Right forelimb (tissue), 1 donor: ENCODE measurements at regions not wholly inside any gene's neighbourhood (a gene's known extent, or its start where the extent isn't known, plus 50 kb on each side); places are given as distances from the start of the nearest gene placed in this dataset.

ENCODE experiments used
- DNase-seq: peaks from one replicate; pipeline ENCODE4 v3.0.0-alpha.2; 2018

DNA sequence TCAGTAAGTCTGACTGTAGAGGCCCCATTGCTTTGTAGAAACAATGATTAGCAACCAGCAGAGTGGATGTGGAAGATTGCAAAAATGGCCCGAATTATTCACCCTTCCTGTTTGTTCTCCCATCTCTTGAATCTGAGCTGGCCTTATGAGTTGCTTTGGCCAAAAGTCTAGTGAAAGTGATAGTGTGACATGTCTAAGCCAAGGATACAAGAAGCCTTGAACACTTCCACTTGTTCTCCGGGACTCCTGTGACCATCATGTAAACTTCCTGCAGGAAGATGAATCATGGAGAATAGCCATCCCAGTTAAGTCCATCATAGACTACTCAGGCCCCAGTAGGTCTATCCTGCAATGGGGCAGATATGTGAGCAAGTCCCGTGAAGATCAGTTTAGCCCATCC is 252.0 kb upstream of the JAG1 start:
- DNase-seq, result no peak

DNA sequence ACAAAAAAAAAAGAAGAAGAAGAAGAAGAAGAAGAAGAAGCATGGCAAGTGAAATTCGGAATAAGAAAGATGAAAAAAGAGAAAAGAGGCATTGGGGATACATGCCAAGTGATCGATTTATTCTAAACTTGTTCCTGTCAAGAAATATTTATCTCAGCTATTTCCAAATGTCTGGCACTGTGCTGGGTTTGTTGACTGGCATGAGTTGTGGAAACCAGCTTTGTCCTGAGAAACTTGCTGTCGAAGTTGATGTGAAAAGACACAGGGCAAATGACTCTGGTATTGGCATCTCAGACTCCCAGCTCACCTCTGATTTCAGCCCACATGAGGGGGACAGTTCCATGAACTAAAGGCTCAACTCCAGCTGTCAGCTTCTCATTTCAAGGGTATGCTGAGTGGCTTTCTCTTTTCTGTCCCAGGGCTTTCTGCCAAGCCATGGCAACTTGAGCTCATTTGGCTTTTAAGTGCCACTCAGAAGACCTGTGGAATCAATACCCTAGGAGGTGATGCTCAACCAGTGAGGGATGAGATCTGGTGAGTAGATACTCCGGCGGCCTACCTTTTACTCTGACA is 253.3 kb upstream of the JAG1 start:
- DNase-seq, result no peak

DNA sequence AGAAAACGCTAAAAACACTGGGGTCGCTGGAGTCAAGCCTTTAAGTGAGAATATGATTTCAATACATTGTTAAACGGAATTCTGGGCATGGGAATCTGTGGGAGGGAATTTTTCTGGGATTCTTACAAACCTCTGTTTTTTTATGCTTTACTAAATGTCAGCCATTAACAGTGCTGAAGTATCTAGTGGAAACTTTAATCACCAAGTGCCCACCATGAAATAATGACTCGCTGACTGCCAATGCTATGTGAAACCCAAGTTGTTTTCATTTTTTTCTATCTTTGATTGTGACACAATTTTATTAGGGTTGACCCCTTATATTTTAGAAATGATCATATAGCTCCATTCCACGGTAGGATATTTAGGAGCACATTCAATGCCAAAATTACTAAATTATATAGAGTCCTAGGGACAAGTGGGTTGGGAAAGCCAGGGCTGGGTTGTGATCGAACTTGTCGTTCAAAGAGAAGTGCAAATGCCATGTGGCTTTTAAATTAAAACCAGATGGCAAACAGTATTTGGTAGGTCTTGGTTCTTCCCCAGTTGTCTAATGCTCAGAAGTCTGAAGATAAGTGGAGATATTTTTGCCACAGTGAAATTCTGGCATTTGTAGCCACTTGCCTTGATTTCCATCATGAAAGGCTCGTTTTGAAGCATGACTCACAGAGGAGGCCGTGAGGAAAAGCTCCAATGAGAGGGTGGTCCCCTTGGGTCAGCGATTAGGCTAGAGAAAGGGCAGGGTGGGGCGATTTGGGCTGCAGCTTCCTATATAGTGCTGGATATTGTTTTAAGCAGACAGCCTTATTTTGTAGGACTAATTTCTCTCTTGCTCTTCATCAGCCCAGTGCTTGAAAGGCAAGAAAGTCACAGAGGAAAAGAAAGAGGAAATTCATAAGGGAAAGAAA is 254.4 kb upstream of the JAG1 start:
- no peak for DNase-seq

DNA sequence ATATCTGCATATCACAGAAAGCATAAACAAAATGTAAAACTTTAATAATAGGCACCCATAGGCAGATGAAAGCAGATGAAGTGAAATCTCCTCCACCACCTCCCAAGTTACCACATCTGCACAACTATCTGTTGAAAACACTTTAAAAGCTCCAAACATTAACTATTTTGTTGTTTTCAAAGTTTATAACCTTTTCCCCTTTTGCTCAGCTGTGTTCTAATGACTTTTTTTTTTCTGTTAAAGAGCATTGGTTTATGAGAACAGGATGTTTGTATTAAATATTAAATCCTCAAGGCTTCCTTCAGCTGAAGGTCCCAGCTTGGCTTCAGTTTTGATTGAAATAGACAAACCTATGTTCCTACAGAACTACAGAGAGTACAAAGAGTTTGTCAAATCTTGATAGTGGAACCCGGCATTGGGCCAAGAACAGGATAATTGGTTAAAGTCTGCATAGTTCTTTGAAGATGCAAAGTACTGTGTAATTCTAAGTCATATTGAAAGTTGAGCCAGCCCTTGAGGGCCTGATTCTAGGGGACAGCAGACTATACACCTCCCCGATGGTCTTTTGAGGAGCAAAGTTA is 255.1 kb upstream of the JAG1 start:
- DNase-seq, result no peak

DNA sequence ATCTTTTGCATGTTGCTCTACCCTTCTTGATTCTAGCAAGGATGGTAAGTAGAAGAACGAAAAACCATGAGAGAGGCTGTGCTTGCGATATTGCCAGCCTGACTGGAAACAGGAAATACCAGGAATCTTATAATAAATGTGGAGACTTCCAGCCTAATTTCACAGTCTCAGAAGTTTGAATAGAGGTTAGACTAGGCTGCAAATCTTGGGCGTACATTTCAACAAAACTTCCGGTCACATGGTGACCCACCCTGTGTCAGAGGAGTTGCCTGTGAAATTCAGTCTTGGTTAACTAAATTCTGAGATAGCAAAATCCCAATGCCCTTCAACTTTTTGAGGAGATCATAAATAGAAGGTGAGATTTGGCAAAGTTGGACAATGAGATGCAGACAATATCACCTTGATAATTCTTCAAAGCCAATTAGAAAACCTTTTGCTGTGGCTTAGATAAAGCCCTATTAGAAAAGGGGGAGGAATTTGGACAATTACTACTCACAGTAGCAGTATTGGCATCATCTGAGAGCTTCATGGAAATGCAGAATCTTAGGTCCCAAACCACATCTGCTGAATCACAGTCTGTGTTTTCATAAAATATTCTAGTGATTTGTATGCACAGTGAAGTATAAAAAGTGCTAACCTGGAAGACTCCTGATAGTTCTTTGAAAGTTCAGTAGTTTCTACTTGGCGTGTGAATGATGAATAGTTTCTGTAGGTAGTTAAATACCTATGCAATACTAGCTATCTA is 262.0 kb upstream of the JAG1 start:
- DNase-seq, result no peak

DNA sequence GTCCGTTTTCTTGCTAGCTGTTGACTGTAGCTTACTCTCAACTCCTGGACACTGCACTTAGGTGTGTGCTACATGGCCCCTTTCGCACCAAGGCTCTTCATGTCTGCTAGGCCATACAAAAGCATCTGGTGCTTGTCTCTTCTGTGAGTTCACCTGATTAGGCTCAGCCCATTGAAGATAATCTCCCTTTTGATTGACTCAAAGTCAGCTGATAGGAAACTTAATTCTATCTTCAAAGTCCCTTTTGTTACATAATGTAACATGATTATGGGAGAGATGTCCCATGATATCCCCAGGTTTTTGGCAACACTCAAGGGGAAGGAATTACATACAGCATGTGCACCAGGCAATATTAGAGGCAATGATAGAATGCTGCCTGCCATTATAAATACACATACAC is 263.0 kb upstream of the JAG1 start:
- DNase-seq, result no peak

DNA sequence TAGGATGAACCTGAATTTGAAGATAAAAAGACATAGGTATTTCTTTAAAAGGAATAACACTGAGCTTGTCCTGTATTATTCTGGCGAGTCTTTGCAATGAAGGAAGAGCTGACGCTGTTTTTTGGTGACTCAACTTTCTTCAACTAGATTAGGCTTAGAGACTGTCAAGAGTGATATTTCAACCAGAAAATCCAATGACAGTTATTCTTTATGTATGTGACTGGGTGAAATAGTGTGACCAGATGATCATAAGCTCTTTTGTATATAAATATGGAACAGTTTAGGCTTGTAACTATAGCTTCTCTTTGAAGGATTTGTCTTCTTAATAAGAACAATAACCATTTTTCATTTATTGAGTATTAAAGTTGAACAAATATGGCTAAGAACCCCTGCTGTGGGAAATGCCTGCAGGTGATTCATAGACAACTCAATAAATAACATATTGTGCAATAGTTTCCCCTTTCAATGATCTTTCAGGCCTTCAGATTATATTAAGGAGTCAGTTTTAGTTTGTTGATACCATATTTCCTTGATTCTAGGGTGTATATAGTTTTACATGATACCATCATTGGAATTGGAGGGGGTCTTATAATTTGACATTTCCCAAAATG is 265.6 kb upstream of the JAG1 start:
- no peak for DNase-seq

DNA sequence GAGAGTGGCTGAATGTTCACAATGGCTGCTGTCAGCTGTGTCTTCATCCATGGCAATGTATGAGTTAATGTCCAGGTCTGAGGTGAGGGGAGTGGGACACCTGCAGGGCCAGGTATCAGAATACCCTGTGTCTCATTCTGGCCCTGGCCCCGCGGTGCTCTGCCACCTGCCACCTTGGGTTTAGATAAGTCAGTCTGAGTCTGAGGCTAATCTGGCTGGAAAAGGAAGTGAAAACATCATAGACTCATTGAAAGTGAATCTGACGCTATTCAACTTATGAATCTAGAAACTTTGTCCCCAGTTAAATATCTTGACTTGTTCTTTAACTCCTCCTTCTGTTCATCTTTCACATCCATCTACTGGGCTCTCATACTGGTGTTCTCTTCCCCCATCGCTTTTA is 267.1 kb upstream of the JAG1 start:
- DNase-seq, result no peak

DNA sequence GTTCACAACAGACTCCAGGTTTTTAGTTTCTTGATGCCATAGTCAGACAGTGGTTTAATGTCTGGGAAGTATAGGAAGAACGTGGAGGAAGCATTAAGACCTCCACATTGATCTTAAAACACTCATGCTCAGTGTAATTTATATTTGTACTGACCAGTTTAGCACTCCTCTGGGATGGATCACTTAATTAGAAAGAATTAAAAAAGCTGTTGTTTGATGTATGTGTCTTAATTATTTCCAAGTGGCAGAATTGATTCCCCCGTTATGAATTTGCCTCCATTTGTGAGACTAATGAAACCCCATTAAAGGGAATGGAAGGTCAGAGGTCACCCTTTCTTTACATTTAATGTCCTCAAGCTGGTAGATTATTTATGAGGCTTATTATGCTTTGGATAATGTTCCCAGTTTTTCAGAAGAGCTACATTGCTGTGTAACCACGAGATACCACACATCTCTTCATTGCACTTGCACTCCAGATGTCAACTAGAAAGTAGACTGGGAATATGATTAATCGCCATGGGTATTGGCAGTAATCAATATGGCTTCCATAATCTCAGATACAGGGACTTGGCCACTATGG is 270.0 kb upstream of the JAG1 start:
- DNase-seq, result no peak

DNA sequence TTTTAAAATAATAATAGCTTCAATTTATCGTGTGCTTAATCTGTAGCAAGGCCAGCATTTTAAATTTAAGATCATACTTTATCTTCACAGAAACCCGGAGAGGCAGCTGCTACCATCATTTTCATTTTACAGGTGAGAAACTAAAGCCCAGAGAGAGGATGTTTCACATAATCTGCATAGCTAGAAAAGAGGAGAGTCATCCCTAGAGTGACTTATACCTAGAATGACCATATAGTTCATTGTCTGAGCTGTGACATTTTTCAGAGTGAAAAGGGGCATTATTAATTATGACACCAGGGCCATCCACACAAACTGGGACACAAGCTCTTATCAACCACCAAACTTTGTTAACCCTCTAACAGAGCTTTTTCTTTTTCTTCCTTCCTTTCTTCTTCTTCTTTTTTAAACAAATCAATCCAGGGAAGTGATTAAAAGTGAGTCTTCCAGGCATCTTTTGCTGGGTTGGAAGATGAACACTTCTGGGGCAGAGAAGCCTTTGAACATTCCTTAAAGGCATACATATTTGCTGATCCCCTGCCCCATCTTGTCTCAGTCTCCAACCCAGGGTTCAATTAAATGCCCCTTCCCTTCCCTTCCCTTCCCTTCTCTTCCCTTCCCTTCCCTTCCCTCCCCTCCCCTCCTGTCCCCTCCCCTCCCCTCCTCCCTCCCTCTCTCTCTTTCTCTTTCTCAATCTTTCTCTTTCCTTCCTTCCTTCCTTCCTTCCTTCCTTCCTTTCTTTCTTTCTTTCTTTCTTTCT is 272.5 kb upstream of the JAG1 start:
- no peak for DNase-seq

DNA sequence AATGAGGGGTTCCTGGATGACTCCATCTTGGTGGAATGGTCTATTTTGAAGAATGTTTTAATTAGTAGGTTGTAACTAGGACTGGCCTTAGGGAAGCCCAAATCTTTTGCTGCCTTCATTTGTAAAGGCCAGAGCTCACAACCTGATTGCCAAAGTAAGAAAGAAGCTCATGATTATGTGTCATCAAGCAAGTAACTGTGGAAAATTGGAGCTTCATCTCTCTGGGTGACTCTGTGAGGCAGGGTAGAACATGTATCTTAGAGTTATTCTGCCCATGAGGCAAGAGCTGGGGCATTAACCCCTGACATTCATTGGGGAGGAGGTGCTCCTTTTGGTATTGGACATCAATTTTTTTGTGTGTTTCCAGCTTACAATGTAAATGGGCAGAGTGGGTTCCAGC is 273.9 kb upstream of the JAG1 start:
- DNase-seq, result no peak

DNA sequence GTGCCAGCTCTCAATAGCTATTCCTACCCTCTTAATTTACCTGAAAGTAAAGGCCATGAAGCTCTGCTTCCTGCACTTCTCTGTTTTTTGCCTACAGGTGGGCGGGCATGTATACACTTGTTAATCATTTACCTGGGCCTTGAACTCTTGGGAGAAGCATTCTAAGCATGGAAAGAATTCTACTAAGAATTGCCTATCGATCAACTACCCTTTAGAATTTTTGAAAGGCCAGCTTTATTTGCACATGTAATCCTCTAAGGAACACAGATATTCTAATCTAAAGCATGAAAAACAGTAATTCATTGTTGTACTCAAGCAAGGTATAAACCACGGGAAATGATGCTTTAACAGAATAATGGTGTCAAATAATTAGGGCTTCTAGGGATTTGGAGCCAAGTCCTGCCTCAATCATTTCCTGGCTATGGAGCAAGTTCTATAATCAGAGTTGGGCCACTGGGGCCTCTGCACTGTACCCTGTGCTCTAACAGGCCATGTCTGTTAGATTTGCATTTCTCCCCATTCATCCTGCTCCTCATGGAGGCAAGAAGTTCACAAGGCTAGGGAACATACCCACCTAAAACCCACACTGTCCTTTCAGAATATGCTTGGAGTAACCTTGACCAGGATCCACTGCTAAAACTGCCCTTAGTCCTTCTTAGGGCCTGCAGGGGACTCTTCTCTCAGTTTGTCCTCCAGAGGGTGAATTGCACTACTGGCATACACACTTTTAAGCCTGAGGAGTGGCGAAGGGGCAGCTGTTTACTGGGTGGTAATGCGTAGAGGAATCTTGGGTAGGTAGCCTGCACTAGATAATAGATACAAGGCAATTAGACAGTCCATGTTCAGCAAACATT is 276.4 kb upstream of the JAG1 start:
- no peak for DNase-seq

DNA sequence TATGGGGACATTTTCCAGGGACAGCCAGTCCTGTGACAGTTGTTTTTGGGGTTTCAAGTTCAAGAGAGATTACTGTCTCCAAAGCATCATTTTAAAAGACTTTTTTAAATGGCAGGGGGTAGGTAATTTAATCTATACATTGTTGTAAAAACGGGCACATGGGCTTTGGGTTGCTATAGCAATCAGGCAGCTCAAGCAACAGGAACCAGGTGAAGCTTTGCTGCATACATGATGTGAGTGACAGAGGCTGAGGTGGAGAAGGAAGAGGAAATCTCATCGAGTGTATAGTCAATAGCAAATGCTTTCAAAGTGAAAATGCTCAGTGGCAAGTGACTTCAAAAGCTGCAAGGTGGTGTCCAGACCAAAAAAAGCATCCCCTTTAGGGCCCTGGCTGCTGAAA is 277.4 kb upstream of the JAG1 start:
- DNase-seq, result no peak

DNA sequence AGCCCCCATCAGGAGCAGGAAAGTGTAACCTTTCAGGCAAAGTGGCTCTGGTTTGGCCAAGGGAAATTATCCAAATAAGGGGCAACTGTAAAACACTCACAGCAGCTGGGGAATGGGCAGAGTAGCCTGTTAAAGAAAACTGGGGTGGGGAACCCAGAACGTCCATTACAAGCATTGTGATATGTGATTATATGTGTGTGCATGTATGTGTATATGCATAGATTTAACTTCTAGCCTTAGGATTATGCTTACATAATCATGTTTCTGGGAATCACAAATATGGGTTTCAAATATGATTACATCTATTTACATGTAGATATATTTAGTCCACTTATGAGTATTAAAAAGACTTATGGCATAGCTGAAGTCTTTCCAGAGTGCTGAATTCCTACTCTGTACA is 278.1 kb upstream of the JAG1 start:
- no peak for DNase-seq

DNA sequence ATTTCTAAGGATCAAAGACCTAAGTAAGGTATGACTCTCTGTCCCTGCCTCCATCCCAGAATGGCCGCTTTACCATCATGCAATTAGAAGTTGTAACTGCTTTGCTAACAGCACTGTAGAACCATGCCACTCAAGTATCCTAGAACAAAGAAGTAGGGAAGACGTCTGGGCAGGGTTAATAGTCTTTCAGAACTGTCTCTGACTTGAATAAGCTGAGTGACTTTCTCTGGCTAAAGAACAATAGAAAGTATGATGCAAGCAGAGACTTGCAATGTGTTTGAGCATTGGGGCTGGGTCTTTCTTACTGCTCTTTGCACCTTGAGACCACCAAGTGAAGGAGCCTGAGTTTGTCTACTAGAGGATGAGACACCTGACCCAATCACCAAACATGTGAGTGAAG is 279.6 kb upstream of the JAG1 start:
- DNase-seq, result no peak

DNA sequence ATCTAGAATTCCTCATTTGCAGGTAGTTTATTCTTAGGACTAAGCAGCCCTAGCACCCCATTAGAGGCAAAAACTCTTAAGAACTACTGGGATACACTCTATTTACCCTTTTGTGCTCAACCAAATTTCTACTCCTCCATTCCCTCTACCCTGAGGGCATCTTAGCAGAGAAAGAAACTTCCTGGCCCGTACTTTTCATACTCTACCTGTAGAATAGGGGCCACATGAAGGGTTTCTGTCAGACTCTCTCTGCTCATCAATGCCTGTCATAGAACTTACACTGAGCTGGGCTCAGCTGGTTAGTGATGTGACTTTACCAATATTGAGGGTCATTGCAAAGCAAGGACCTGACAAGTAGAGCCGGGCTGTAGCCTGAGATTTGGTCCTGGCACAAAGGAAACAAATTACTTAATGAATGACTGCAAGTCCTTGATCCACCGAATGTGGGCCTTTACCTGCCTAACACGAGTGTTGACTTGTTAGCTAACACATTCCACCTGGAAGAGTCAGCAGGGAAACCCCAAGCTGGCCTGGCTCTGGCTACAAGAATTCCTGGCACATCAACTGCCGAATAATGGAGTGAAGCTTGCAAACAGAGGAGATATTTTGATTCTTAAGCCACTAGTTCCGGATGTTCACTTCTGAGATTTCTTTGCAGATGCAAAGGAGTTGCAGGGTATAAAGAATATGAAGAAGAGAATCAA is 280.5 kb upstream of the JAG1 start:
- no peak for DNase-seq

DNA sequence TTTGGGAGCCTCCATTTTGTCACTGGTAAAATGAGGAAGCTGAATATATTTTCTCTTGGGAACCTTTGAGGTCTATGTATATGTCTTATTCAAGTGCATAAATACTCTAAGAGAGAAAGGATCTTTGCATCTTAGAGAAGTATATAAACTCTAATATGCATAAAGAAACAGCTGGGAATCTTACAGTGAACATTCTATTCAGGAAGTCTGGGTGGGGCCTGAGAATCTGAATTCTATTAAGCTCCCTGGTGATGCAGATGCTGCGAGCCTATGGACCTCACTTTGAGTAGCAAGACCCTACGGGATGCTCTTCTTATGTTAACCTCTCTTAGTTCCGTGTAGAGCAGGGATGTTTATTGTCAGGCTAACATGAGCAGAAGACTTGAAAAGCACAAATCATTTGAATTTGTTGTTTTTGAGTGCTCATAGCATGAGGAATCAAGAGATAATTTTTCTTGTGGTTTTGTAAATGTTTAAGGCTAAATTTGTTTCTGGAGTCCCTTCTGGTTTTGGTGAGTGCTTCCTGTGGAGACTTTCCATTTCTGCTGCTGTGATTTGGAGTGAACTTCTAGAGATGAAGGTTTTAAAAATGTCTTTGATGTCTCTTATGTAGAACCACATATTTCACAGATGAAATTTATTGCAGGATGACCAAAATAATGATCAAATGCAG is 281.2 kb upstream of the JAG1 start:
- no peak for DNase-seq

DNA sequence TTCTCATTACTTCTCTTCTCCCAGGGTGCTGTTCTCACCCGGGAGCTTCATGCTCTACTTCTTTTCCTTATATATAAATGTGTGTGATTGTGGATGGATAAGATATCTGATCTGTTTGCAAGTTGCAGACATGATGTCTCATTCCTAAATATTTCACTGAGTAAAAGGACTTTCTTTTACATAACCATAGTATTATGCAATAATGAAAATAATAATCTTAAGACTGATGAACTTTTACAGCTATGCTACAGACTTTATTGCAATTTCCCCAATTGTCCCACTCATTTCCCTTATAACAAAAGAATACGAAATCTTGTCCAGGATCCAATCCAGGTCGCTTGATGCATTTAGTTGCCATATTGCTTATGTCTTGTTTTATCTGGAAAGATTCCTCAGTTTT is 284.5 kb upstream of the JAG1 start:
- no peak for DNase-seq

DNA sequence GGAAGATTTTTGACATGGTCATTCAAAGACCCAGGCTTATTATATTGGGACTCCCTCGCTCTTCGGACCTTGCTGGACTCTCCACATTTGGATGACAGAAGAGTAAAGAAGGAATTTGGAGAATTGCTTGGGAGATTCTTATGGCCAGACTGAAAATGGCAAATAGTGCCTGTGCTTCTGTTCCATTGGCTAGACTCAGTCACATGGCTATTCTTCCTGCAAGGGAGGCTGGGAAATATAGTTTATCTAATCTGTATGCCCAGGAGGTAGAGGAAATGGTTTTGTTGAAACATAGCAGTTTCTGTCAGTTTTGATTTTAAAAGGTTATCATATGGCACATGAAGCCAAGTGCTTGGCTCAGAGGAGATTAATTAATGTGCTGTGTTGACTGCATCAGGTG is 286.6 kb upstream of the JAG1 start:
- DNase-seq, result no peak
